ENCODE measurements at regions not wholly inside any gene's neighbourhood (a gene's known extent, or its start where the extent isn't known, plus 50 kb on each side); places are given as distances from the start of the nearest gene placed in this dataset.

DNA sequence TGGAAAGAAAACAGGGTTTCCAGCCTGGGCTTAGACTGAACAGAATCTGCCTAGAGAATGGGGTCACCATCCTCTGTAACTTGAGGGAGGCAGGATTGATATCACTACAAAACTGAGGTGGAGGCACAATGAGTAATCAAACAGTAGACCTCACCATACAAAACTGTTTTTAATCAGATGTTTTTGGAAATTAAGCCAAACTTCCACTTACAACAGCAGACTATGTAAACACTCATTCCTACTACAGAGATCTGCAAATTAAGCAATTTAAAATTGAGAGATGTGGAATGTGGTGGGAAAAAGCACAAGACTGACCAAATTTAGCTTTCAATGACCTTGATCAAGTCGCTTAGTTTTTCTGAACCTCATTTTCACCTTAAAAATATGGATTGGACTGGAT is 104.3 kb upstream of the SLC38A4 start:
- TF ChIP-seq ZBTB43 (CRISPR knock-in tag; IDR thresholded peaks at IDR 0.05) (no peak), DLX4 (CRISPR knock-in tag; IDR thresholded peaks at IDR 0.05) (no peak), IRF1 (CRISPR knock-in tag; IDR thresholded peaks at IDR 0.05; ENCODE audit: borderline replicate concordance) (no peak), BHLHE40 (IDR thresholded peaks at IDR 0.05; ENCODE audit: low read length) (no peak), NONO (IDR thresholded peaks at IDR 0.05; ENCODE audit: low read depth in 2 of 2, low read length in 1 of 2) (no peak), TFAM (CRISPR knock-in tag; conservative IDR thresholded peaks at IDR 0.05) (no peak), POU5F1 (IDR thresholded peaks at IDR 0.05; ENCODE audit: borderline replicate concordance, low read depth, low read length, partially characterized antibody) (no peak), EZH2 (IDR thresholded peaks at IDR 0.05; ENCODE audit: borderline replicate concordance, low read depth, low read length) (no peak)

Data from K562 (cell line).